Muscle layer of colon (tissue), 2 donors: ENCODE measurements at regions not wholly inside any gene's neighbourhood (a gene's known extent, or its start where the extent isn't known, plus 50 kb on each side); places are given as distances from the start of the nearest gene placed in this dataset.

Experiments used
- H3K27ac ChIP-seq: one replicate; pipeline ENCODE4 v1.7.0; 2013; ENCODE audit warnings: low read depth, mild to moderate bottlenecking, low read length, moderate library complexity
- H3K27me3 ChIP-seq, 2 donors: one replicate each; pipeline ENCODE4 v1.7.0; 2013; ENCODE audit warnings: low read length in 2 of 2, mild to moderate bottlenecking in 2 of 2; ENCODE audit not compliant: insufficient read depth in 2 of 2, control insufficient read depth in 1 of 2
- H3K36me3 ChIP-seq: one replicate; pipeline ENCODE4 v1.7.0; 2013; ENCODE audit warnings: mild to moderate bottlenecking, low read length; ENCODE audit not compliant: insufficient read depth
- H3K4me1 ChIP-seq: one replicate; pipeline ENCODE4 v1.7.0; 2013; ENCODE audit warnings: mild to moderate bottlenecking, low read length; ENCODE audit not compliant: insufficient read depth
- H3K4me3 ChIP-seq, 2 donors: one replicate each; pipeline ENCODE4 v1.7.0; 2013; ENCODE audit warnings: low read length in 2 of 2, low read depth in 1 of 2, mild to moderate bottlenecking in 1 of 2, moderate library complexity in 1 of 2
- H3K9ac ChIP-seq: one replicate; pipeline ENCODE4 v1.7.0; 2013; ENCODE audit warnings: low read length
- H3K9me3 ChIP-seq: one replicate; pipeline ENCODE4 v1.7.0; 2013; ENCODE audit warnings: mild to moderate bottlenecking, low read length
- donor health status: abdominal sarcoma.
- donor health status: Adenocarcinoma of cecum.

DNA sequence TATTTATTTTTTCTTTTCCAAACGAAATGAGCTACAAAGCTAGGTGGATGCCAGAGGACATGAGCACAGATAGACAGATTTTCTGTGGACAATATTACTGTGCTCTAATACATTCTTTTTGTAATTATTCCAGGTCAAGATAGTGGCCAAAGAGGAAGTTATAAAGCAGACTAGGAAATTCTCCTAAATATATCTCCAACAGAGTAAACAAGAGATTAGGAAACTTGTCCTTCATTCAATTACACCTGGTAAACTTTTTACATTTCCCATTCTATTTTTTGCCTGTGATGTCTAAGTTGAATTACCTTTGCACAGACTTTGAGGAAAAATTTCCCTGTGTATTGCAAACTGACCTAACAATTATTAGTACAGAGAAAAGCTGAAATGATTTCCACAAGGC lies 905.5 kb upstream of the PCDH20 start:
- no peaks in the 10 kb centered on the region for H3K27me3 ChIP-seq
- no peak overlapping the region for H3K4me3 ChIP-seq
- no peaks in the 10 kb centered on the region for H3K4me1 ChIP-seq
- no peaks in the 10 kb centered on the region for H3K36me3 ChIP-seq
- H3K9me3 ChIP-seq = no peaks in the 10 kb centered on the region
- H3K9ac ChIP-seq = no peak overlapping the region
- no peak overlapping the region for H3K27ac ChIP-seq

DNA sequence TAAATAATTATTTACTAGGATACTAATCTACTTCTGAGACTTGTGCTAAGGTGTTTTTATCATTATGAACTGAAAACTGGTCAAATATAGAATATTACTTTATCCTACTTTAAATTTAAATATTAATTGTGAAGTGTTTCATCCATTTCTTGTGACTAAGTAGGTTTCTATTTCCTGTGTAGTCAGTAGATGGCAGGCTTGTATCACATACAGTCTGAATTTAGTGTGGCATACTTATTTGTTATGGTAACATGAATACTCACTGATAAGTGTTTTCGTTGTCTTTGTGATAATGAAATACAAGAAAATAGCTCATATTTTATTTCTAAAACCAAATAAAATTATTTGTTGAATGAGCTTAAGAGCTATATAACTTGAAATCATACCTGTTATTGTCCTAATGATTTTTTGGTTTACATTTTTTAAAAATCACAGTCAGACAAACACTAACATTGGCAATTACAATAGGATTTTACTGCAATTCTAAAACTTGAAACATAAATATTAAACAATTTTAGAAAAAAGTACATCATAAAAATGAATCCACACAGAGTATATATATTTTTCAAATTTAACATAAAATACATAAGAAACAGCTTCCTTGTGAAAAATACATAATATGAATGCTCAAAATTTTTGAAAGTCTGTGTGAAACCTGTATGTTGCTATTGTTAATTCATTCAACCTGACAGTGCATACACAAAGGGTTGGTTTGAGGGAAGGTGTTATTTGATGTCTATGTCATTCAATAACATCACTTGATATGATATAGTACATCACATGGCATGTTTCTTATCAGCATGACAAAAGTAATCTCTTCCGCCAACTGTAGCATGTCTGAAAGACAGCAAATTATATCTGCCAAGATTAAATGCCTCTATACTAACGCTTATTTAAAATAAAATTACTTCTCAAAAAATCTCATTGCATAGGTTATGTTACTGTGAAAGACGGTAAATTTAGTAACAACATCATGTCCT lies 904.8 kb upstream of the PCDH20 start:
- H3K4me1 ChIP-seq = no peaks in the 10 kb centered on the region
- H3K27ac ChIP-seq = no peak overlapping the region
- no peaks in the 10 kb centered on the region for H3K36me3 ChIP-seq
- no peaks in the 10 kb centered on the region for H3K9me3 ChIP-seq
- no peak overlapping the region for H3K9ac ChIP-seq
- H3K27me3 ChIP-seq = no peaks in the 10 kb centered on the region
- no peak overlapping the region for H3K4me3 ChIP-seq

DNA sequence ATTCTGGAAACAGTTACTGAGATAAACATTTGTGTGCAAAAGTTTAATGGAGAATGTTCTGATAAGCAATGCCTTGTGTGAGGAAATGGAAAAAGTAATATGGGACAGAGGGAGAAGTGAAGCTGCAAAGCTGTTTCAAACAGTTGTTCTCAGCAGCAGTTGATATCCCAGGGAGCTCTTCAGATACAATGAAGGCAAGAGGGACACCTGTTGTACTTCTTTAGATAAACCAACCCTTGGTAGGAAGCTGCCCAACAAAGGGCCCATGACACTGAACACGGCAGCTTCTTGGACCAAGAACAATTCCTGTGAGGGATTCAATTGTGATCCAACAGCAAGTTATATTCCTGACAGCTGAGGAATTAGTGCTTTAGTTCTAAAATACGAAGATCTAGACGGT lies 894.3 kb upstream of the PCDH20 start:
- Histone ChIP-seq H3K9ac (no peak overlapping the region), H3K27ac (no peak overlapping the region), H3K27me3 (no peaks in the 10 kb centered on the region), H3K9me3 (no peaks in the 10 kb centered on the region), H3K4me3 (no peak overlapping the region), H3K4me1 (no peaks in the 10 kb centered on the region), H3K36me3 (no peaks in the 10 kb centered on the region)

DNA sequence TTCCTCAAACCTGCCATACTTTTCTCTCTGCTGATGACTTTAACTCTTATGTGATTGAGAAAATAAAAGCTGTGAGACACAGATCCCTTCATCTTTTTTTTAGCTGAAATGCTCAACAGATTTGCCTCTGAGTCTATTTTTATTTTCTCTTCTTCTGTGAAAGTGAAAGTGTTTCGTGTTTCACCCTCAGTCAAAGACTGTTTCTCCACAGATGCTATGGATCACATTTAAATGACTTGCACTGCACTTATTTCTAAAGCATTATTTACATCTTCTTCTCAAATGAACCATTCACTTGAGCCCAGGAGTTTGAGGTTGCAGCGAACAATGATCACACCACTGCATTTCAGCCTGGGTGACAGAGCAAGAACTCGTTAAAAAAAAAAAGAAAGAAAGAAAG lies 890.1 kb upstream of the PCDH20 start:
- Histone ChIP-seq H3K4me1 (no peaks in the 10 kb centered on the region), H3K36me3 (no peaks in the 10 kb centered on the region), H3K27me3 (no peaks in the 10 kb centered on the region), H3K4me3 (no peak overlapping the region), H3K9me3 (no peaks in the 10 kb centered on the region), H3K9ac (no peak overlapping the region), H3K27ac (no peak overlapping the region)

DNA sequence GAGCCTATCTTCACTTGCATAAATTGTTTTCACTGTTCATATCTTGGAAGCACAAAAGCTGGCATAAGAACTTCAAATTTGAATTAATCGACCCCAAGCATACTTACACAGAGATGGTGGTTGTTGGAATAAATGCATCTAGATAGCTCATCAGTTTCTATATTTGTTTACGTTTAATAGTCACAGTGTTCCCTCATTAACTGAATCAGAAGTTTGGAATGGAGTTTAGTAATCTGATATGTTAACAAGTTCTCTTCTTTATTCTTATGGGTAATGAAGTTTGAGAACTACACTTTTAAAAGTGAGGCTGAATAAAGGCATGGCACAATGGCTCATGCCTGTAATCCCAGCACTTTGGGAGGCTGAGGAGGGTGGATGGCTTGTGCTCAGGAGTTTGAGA lies 886.7 kb upstream of the PCDH20 start:
- no peaks in the 10 kb centered on the region for H3K36me3 ChIP-seq
- no peak overlapping the region for H3K9ac ChIP-seq
- no peak overlapping the region for H3K4me3 ChIP-seq
- H3K4me1 ChIP-seq = no peaks in the 10 kb centered on the region
- H3K27ac ChIP-seq = no peak overlapping the region
- H3K27me3 ChIP-seq = no peaks in the 10 kb centered on the region
- H3K9me3 ChIP-seq = no peaks in the 10 kb centered on the region

DNA sequence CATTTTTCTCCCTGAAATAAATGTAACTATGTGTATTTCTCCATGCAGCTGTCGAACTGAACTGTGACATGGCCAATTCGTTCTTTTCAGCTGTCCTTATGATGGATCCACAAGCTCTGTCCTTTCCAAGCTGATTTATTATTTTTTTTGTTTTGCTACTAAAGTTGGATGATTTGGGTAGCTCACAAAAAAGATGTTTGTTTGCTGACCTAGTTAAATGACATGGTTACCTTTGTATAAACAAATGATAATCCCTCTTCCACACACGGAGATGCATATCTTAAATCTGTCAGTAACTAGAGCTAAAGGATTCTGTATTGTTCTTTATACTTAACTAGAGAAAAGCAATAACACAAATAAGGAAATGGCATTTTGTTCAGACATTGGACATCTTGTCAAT lies 884.3 kb upstream of the PCDH20 start:
- no peak overlapping the region for H3K9ac ChIP-seq
- no peaks in the 10 kb centered on the region for H3K27me3 ChIP-seq
- H3K4me3 ChIP-seq = no peak overlapping the region
- H3K36me3 ChIP-seq = no peaks in the 10 kb centered on the region
- no peak overlapping the region for H3K27ac ChIP-seq
- no peaks in the 10 kb centered on the region for H3K4me1 ChIP-seq
- no peaks in the 10 kb centered on the region for H3K9me3 ChIP-seq

DNA sequence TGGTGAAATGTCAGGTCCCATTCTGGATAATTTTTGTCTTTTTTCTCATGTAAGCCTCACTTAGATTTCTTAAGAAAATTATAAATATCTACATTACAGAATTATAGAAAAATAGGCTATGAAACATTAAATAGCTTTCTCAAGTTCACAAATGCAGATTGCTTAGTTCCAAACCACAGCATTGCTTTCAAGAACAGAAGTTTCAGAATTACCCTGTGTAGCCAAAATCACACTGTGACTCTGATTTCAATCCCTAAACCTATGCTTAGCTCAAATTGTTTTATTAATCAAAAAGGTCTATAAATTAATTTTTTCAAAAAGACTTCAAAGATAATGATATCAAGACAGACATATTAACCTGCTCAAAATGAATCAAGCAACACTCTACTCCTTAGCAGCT lies 881.2 kb upstream of the PCDH20 start:
- Histone ChIP-seq H3K4me3 (no peak overlapping the region), H3K27ac (no peak overlapping the region)

DNA sequence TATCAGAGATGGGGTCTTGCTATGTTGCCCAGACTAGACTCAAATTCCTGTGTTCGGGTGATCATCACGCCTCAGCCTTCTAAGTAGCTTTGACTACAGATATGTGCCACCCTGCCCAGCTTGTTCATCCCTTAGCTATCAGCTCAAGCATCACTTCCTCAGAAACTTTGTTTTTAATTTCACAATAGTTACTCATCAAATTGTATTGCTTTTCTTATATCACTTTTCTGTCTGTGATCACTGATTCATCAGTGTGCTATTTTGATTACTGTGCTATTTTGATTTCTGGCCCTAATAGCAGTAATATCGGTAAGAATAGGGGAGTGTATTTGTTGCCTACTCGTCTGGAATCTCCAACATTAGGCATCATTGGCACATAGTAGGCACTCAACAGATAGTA lies 878.6 kb upstream of the PCDH20 start:
- Histone ChIP-seq H3K9me3 (no peaks in the 10 kb centered on the region), H3K4me1 (no peaks in the 10 kb centered on the region), H3K27me3 (no peaks in the 10 kb centered on the region), H3K36me3 (no peaks in the 10 kb centered on the region), H3K27ac (no peak overlapping the region), H3K9ac (no peak overlapping the region), H3K4me3 (no peak overlapping the region)

More for the DNA sequence above, 881.2 kb upstream of the PCDH20 start:
- no peaks in the 10 kb centered on the region for H3K9me3 ChIP-seq
- H3K27me3 ChIP-seq = no peaks in the 10 kb centered on the region
- H3K9ac ChIP-seq = no peak overlapping the region
- H3K4me1 ChIP-seq = no peaks in the 10 kb centered on the region
- H3K36me3 ChIP-seq = no peaks in the 10 kb centered on the region

DNA sequence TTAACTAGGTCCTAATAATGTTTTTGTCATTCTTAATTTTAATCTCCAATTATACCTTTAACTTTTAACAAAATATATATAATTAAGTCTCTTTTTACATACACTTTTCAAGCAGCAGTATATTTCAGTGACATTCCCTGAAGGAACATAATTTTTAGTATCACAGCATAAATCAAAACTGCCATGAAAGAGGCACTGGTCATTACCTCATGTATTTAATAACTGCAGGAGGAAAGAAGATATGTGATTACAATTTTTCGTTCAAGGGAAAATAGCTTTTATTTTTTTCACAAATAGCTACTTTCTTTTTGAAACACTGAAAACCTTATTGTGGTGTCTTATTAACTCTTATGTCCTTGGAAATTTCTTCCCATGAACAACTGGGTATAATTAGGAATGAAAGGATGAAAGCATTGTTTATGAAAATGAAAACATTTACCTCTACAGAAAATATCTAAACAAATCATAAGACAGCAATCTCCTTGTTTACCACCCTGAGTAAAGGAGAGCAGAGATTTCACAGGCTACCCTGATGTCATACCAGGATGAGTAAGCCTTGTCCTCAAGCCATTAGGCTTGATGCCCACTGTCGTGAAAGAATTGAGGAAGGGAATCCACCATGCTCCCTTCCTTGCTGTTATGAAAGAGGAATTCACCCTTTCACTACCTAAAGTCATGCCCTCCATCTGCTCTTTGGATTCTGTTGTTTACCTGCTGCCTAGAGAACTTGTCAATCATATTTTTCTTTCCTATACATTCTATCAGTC lies 877.2 kb upstream of the PCDH20 start:
- Histone ChIP-seq H3K36me3 (no peaks in the 10 kb centered on the region), H3K9me3 (no peaks in the 10 kb centered on the region), H3K4me1 (no peaks in the 10 kb centered on the region), H3K4me3 (no peak overlapping the region), H3K27ac (no peak overlapping the region), H3K27me3 (no peaks in the 10 kb centered on the region), H3K9ac (no peak overlapping the region)

DNA sequence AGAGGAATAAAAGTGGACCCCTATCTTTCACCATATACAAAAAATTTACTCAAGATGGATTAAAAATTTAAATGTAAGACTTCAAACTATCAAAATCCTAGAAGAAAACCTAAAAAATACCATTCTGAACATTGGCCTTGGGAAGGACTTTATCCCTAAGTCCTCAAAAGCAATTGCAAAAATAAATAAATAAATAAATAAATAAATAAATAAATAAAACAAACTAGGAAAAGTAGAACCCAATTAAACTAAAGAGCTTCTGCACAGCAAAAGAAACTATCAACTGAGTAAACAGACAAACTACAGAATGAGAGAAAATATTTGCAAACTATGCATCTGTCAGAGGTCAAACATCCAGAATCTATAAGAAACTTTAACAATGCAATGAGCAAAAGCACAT lies 874.9 kb upstream of the PCDH20 start:
- Histone ChIP-seq H3K27me3 (no peaks in the 10 kb centered on the region), H3K36me3 (no peaks in the 10 kb centered on the region), H3K4me1 (no peaks in the 10 kb centered on the region), H3K9me3 (no peaks in the 10 kb centered on the region), H3K4me3 (no peak overlapping the region), H3K9ac (no peak overlapping the region), H3K27ac (no peak overlapping the region)

DNA sequence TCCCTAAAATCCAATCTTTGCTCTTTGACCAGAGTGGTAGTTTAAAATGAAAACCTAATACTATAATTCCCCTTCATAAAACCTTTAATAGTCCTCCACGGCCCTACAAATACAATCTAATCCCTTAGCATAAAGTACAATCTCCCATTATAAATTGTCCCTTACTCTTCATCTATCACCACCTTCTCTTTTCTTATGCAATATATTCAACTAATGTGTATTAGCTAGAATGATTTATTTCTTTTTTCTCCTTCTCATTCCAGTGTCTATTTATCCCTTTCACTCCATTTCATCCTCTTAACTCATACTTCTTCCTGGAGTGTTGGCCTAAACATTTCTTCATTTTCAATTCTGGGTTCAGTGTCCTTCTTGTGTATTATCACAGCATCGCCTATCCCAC lies 872.1 kb upstream of the PCDH20 start:
- Histone ChIP-seq H3K27me3 (no peaks in the 10 kb centered on the region), H3K4me3 (no peak overlapping the region), H3K9ac (no peak overlapping the region), H3K36me3 (no peaks in the 10 kb centered on the region), H3K27ac (no peak overlapping the region), H3K9me3 (no peaks in the 10 kb centered on the region), H3K4me1 (no peaks in the 10 kb centered on the region)
